ENCODE measurements at regions not wholly inside any gene's neighbourhood (a gene's known extent, or its start where the extent isn't known, plus 50 kb on each side); places are given as distances from the start of the nearest gene placed in this dataset.

GRCh38 chr11:127126986-127127385 lies 126.4 kb upstream of the KIRREL3 start:
- Mint-ChIP-seq H3K36me3 (no peaks in the 10 kb centered on the region), H3K27me3 (ENCODE audit: low read depth) (no peaks in the 10 kb centered on the region), H3K27ac (no peak overlapping the region), H3K9me3 (no peaks in the 10 kb centered on the region), H3K4me1 (peaks cover 8% of the 10 kb centered on the region), H3K4me3 (no peak overlapping the region)
- CTCF ChIA-PET: interaction anchor here (1.3 kb wide), 1 partner anchor 137 kb away, joined by 3 read pairs; no protein-coding TSS in a partner anchor
- no peak for TF ChIP-seq ZBTB43 (CRISPR knock-in tag; IDR thresholded peaks at IDR 0.05)
- no peak for TF ChIP-seq NR2C2 (CRISPR knock-in tag; IDR thresholded peaks at IDR 0.05)
- TF ChIP-seq NFYB (CRISPR knock-in tag; conservative IDR thresholded peaks at IDR 0.05; ENCODE audit: low read depth): no peak
- no peak for TF ChIP-seq RORB (CRISPR knock-in tag; IDR thresholded peaks at IDR 0.05)
- no peak for TF ChIP-seq CREM (CRISPR knock-in tag; IDR thresholded peaks at IDR 0.05)
- TF ChIP-seq PRRX2 (CRISPR knock-in tag; IDR thresholded peaks at IDR 0.05): no peak
- TF ChIP-seq ATF6 (CRISPR knock-in tag; IDR thresholded peaks at IDR 0.05): no peak
- no peak for TF ChIP-seq MYBL2 (CRISPR knock-in tag; IDR thresholded peaks at IDR 0.05)
- TF ChIP-seq E2F4 (CRISPR knock-in tag; IDR thresholded peaks at IDR 0.05; ENCODE audit: borderline replicate concordance, low read depth): no peak
- no peak for TF ChIP-seq TCF7 (CRISPR knock-in tag; IDR thresholded peaks at IDR 0.05; ENCODE audit: low read depth)
- no peak for TF ChIP-seq ZNF423 (CRISPR knock-in tag; IDR thresholded peaks at IDR 0.05)
- no peak for TF ChIP-seq ATF2 (CRISPR knock-in tag; IDR thresholded peaks at IDR 0.05; ENCODE audit: borderline replicate concordance, low read depth)
- no peak for TF ChIP-seq IRF2 (CRISPR knock-in tag; IDR thresholded peaks at IDR 0.05; ENCODE audit: borderline replicate concordance, low read depth)
- no peak for TF ChIP-seq NR3C1 (CRISPR knock-in tag; conservative IDR thresholded peaks at IDR 0.05; ENCODE audit: low read depth)
- no peak for TF ChIP-seq ZNF281 (CRISPR knock-in tag; IDR thresholded peaks at IDR 0.05)
- TF ChIP-seq HMGXB4 (CRISPR knock-in tag; IDR thresholded peaks at IDR 0.05): no peak
- DNase-seq (ENCODE audit: low spot score) (no peak), ATAC-seq (peak; percentile 39; the same call in 1 of the 2 replicates)
- POLR2A ChIA-PET: interaction anchor here (0.9 kb wide), 1 partner anchor 21 kb away, joined by 3 read pairs; no protein-coding TSS in a partner anchor

Measured in WTC11 (cell line).